Kidney (tissue), 13 donors: ENCODE measurements at regions not wholly inside any gene's neighbourhood (a gene's known extent, or its start where the extent isn't known, plus 50 kb on each side); places are given as distances from the start of the nearest gene placed in this dataset.
"Not testable (repeated sequence)": the region's sequence is repeated elsewhere in the genome, so short reads cannot be mapped to it uniquely, and the experiment has no call there.

Experiments used
- DNase-seq, 5 donors: peaks; one replicate each; pipeline ENCODE4 v3.0.0-alpha.2; 2013 to 2020
- FAIRE-seq: peaks from 2 replicates; lab custom pipeline; 2012; peaks lifted over from hg19 to GRCh38; lab: Jason Lieb, UNC
- H3K27ac ChIP-seq, 2 donors: one replicate each; pipeline ENCODE4 v1.7.0; 2013; ENCODE audit warnings: low read depth in 2 of 2, low read length in 2 of 2, inconsistent platforms in 1 of 2
- H3K27me3 ChIP-seq: one replicate; pipeline ENCODE4 v1.7.1; 2013; ENCODE audit warnings: low read length, inconsistent platforms; ENCODE audit not compliant: control insufficient read depth, insufficient read depth
- H3K36me3 ChIP-seq, 3 donors: one replicate each; pipeline versions ENCODE4 v1.7.0 to v1.7.1; 2013; ENCODE audit warnings: low read length in 3 of 3, control low read depth in 1 of 3, inconsistent platforms in 1 of 3; ENCODE audit not compliant: insufficient read depth in 3 of 3, control insufficient read depth in 2 of 3
- H3K4me1 ChIP-seq, 3 donors: one replicate each; pipeline versions ENCODE4 v1.7.0 to v1.7.1; 2013; ENCODE audit warnings: low read length in 3 of 3, inconsistent platforms in 1 of 3, low read depth in 1 of 3; ENCODE audit not compliant: control insufficient read depth in 2 of 3, insufficient read depth in 2 of 3
- H3K4me3 ChIP-seq, 3 donors: one replicate each; pipeline versions ENCODE4 v1.7.0 to v1.8.1; 2013; ENCODE audit warnings: low read length in 3 of 3, control low read depth in 1 of 3, inconsistent platforms in 1 of 3
- H3K9ac ChIP-seq, 3 donors: one replicate each; pipeline versions ENCODE4 v1.7.0 to v1.7.1; 2013; ENCODE audit warnings: low read length in 3 of 3, control low read depth in 1 of 3, inconsistent platforms in 1 of 3
- H3K9me3 ChIP-seq, 3 donors: one replicate each; pipeline versions ENCODE4 v1.7.0 to v1.7.1; 2013; ENCODE audit warnings: low read length in 3 of 3, control low read depth in 1 of 3, inconsistent platforms in 1 of 3; ENCODE audit not compliant: control insufficient read depth in 2 of 3, insufficient read depth in 1 of 3
- CTCF ChIP-seq: IDR thresholded peaks from 3 replicates; pipeline ENCODE4 v1.5.1; 2012; ENCODE audit warnings: mild to moderate bottlenecking, moderate library complexity, borderline replicate concordance; ENCODE audit not compliant: insufficient read depth; ENCODE audit errors: extremely low read depth
- intact Hi-C: fragments of 100-400 bp; cut with DNase I; formaldehyde crosslinking; loops from one replicate; pipeline ENCODE4 v1.11.1; 2022
- donor health status: control.
- donor health status: control.
- donor health status: control.
- donor health status: control.
- donor health status: control.
- donor health status: DM: yes; HTN: yes; CAD: no.
- donor health status: Normal renal cell carcinoma (clear cell type).

- Histone ChIP-seq H3K27me3 (no peaks in the 10 kb centered on the region), H3K9ac (no peak overlapping the region), H3K4me1 (no peaks in the 10 kb centered on the region), H3K36me3 (no peaks in the 10 kb centered on the region), H3K27ac (no peak overlapping the region), H3K4me3 (no peak overlapping the region), H3K9me3 (no peaks in the 10 kb centered on the region)
- TF ChIP-seq CTCF, result no peak
- DNase-seq (no peak), FAIRE-seq (no peak)
- intact Hi-C loops, result no loop called here
These were observed 382.3 kb upstream of the NT5C1B start for GRCh38 chr2:18971628-18972027.

GRCh38 chr2:18971069-18971378, 381.7 kb upstream of the NT5C1B start:
- Histone ChIP-seq H3K4me1 (no peaks in the 10 kb centered on the region), H3K27ac (no peak overlapping the region), H3K36me3 (no peaks in the 10 kb centered on the region), H3K4me3 (no peak overlapping the region), H3K27me3 (no peaks in the 10 kb centered on the region), H3K9me3 (no peaks in the 10 kb centered on the region), H3K9ac (no peak overlapping the region)
- intact Hi-C loops, result no loop called here
- TF ChIP-seq CTCF, result no peak
- no peak for DNase-seq
- FAIRE-seq, result no peak

- no peaks in the 10 kb centered on the region for H3K9me3 ChIP-seq
- FAIRE-seq (no peak), DNase-seq (no peak)
- no peak overlapping the region for H3K4me3 ChIP-seq
- no peaks in the 10 kb centered on the region for H3K27me3 ChIP-seq
- H3K4me1 ChIP-seq, result no peaks in the 10 kb centered on the region
- no peak for TF ChIP-seq CTCF
- H3K9ac ChIP-seq, result no peak overlapping the region
- intact Hi-C loops, result no loop called here
- no peak overlapping the region for H3K27ac ChIP-seq
- H3K36me3 ChIP-seq, result no peaks in the 10 kb centered on the region
These were observed 376.8 kb upstream of the NT5C1B start for GRCh38 chr2:18966131-18966530.

- H3K36me3 ChIP-seq, intact Hi-C loops, FAIRE-seq, H3K4me1 ChIP-seq, H3K27me3 ChIP-seq, H3K27ac ChIP-seq, H3K9me3 ChIP-seq, H3K4me3 ChIP-seq, DNase-seq, H3K9ac ChIP-seq: not testable (repeated sequence)
These were observed 374.4 kb upstream of the NT5C1B start for GRCh38 chr2:18963739-18964256.
